ENCODE measurements at regions not wholly inside any gene's neighbourhood (a gene's known extent, or its start where the extent isn't known, plus 50 kb on each side); places are given as distances from the start of the nearest gene placed in this dataset.

DNA sequence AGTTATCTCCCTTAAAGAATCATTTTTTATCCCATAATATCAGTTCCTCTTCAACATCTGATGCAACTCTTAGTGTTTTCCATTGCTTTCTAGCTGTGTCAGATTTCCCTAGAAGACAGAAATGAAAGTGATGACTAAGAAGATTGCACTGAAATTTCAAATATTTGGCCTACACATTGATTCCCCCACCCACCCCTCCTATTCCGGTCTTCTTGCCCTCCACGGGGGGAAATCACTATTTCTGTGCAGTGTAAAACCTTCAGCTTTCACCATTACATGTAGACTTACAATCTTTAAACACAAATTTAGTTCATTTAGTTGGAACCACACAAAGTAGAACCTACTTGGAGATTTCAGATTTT, 63.7 kb upstream of the IL6 start:
- no peak overlapping the region for H3K4me3 ChIP-seq (ENCODE audit: control extremely low read depth in 1 of 5, extremely low read depth in 1 of 5, insufficient read depth in 1 of 5, low read depth in 2 of 5, low read length in 4 of 5)
- Mint-ChIP-seq H3K27ac (peak overlapping the region; percentile 92), H3K4me3 (peak overlapping the region; percentile 15)

More for the DNA sequence above, 63.7 kb upstream of the IL6 start:
- no peak overlapping the region for H2AFZ ChIP-seq (ENCODE audit: insufficient read depth, low read depth, low read length, poor library complexity, severe bottlenecking)
- H3K4me2 ChIP-seq (replicated peaks; ENCODE audit: low read depth, low read length, poor library complexity, severe bottlenecking): peak overlapping the region; percentile 80
- H4K20me1 ChIP-seq (ENCODE audit: control insufficient read depth, insufficient read depth, low read length, poor library complexity, severe bottlenecking): no peaks in the 10 kb centered on the region
- H3K9me3 Mint-ChIP-seq (ENCODE audit: insufficient read depth): no peaks in the 10 kb centered on the region
- H3K4me1 Mint-ChIP-seq: peaks cover 73% of the 10 kb centered on the region
- peaks cover 70% of the 10 kb centered on the region in 2 donors for H3K4me1 ChIP-seq (ENCODE audit: control insufficient read depth in 2 of 2, insufficient read depth in 2 of 2, low read length in 2 of 2)
- H3K27ac ChIP-seq (ENCODE audit: low read length in 2 of 2): peak overlapping the region; percentile 99 to 100
- peaks cover 43% of the 10 kb centered on the region for H3K79me2 ChIP-seq (ENCODE audit: control insufficient read depth, insufficient read depth, low read length)
- ATAC-seq (ENCODE audit: low read depth): no peak
- no peaks in the 10 kb centered on the region for H3K36me3 ChIP-seq (replicated peaks in 1 of 2; ENCODE audit: control extremely low read depth in 1 of 2, control insufficient read depth in 1 of 2, extremely low read depth in 1 of 2, insufficient read depth in 2 of 2, low read length in 1 of 2)
- intact Hi-C loops (cut with micrococcal nuclease): loop anchor here (1.0 to 2.0 kb wide), 3 partner anchors 9 to 99 kb away; no protein-coding TSS in a partner anchor
- H3K27me3 ChIP-seq (replicated peaks in 1 of 4; ENCODE audit: control extremely low read depth in 1 of 4, control insufficient read depth in 3 of 4, insufficient read depth in 4 of 4, low read length in 3 of 4): no peaks in the 10 kb centered on the region
- WGBS (ENCODE audit: insufficient coverage): 17% methylated on average over 2 of the region's 2 CpGs
- POLR2A ChIA-PET: interaction anchor here (0.7 to 1.5 kb wide), 3 partner anchors 8 to 99 kb away, joined by 3 to 4 read pairs (median 4); no protein-coding TSS in a partner anchor
- TF ChIP-seq EZH2 (IDR thresholded peaks at IDR 0.05; ENCODE audit: borderline replicate concordance, insufficient read depth, low read depth, low read length, poor library complexity, severe bottlenecking): no peak
- TF ChIP-seq, protein P1, sequence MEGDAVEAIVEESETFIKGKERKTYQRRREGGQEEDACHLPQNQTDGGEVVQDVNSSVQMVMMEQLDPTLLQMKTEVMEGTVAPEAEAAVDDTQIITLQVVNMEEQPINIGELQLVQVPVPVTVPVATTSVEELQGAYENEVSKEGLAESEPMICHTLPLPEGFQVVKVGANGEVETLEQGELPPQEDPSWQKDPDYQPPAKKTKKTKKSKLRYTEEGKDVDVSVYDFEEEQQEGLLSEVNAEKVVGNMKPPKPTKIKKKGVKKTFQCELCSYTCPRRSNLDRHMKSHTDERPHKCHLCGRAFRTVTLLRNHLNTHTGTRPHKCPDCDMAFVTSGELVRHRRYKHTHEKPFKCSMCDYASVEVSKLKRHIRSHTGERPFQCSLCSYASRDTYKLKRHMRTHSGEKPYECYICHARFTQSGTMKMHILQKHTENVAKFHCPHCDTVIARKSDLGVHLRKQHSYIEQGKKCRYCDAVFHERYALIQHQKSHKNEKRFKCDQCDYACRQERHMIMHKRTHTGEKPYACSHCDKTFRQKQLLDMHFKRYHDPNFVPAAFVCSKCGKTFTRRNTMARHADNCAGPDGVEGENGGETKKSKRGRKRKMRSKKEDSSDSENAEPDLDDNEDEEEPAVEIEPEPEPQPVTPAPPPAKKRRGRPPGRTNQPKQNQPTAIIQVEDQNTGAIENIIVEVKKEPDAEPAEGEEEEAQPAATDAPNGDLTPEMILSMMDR (IDR thresholded peaks at IDR 0.05): no peak
- no peak overlapping the region for H3K9ac ChIP-seq (ENCODE audit: low read length)
- CTCF ChIA-PET: interaction anchor here (1.0 to 11.2 kb wide), 6 partner anchors 10 to 104 kb away, joined by 3 to 209 read pairs (median 4); partner anchors contain the start of gene IL6
- H3K27me3 Mint-ChIP-seq: no peaks in the 10 kb centered on the region
- DNase-seq: peak; percentile 43
- H3K9me3 ChIP-seq (ENCODE audit: control extremely low read depth in 1 of 3, control insufficient read depth in 2 of 3, insufficient read depth in 1 of 3, low read length in 2 of 3): peaks cover 0 to 6% (median 0%) of the 10 kb centered on the region in 3 donors

Measured in B cell (primary cell).